DMS 273 (cell line): ENCODE measurements at regions not wholly inside any gene's neighbourhood (a gene's known extent, or its start where the extent isn't known, plus 50 kb on each side); places are given as distances from the start of the nearest gene placed in this dataset.

Source experiments
- DNase-seq: peaks from one replicate; lab custom pipeline; 2025; ENCODE audit not compliant: unreplicated experiment; lab: John Stamatoyannopoulos, UW

GRCh38 chr13:40273253-40274025 is 393.0 kb downstream of the FOXO1 start:
- DNase-seq = no peak

GRCh38 chr13:40274103-40274502 is 392.3 kb downstream of the FOXO1 start:
- no peak for DNase-seq

GRCh38 chr13:40275155-40275554 is 391.3 kb downstream of the FOXO1 start:
- DNase-seq = no peak

- no peak for DNase-seq
These were observed 390.8 kb downstream of the FOXO1 start for GRCh38 chr13:40275636-40276035.

GRCh38 chr13:40283666-40284065 is 382.8 kb downstream of the FOXO1 start:
- DNase-seq = no peak

DNA sequence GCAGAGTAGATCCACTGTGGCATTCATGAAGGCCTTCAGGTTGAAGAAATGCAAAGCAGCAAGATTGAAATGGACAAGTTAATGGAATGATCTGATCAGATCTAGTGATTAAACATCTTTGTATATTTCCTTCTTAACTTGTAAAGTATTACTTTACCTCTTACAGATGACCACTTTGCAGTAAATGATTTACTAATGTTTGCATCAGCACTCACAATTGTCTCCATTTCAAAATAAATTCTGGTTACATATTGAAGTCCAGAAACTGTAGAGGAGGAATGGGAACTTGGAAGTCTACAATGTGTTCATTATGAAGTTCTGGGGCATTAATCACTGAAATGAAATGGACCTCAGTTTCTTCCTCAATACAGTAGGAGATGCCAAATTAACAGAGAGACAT is 380.8 kb downstream of the FOXO1 start:
- DNase-seq = no peak

DNA sequence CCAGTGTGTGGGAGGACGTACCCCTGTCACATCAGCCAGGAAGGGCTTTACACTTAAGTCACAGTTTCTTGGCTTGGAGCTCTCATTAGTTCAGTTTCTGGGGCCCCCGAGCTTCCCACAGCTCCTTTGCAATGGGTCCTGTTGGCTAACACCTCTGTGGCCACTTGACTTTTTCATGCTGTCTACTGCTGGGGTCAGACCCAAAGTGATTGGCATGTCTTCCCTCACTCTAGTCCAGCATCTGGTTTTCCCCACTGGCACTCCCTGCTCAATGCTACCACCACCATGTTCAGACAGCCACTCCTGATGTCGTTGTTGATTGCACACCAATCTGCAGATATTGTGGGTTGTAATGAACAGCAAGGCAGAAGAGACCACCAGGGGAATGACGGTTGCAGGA is 379.0 kb downstream of the FOXO1 start:
- no peak for DNase-seq

- no peak for DNase-seq
These were observed 378.2 kb downstream of the FOXO1 start for GRCh38 chr13:40288259-40288658.

DNA sequence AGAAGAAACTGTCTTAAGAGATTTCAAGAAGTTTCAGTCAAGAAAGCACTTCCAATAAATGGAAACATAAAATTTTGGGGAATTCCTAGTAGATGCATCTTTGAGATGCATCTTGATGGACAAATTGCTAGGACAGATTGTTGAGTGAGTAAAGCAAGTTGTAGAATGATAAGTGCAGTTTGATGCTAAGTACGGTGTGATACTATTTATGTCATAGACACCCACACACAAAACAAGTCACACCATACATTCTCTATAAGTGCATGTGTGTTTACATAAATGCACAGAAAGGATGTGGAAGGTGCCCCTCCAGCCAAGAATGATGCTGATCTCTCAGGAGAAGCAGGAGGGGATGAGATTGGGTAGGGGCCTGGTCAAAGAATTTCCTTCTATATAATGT is 375.7 kb downstream of the FOXO1 start:
- DNase-seq = no peak

DNA sequence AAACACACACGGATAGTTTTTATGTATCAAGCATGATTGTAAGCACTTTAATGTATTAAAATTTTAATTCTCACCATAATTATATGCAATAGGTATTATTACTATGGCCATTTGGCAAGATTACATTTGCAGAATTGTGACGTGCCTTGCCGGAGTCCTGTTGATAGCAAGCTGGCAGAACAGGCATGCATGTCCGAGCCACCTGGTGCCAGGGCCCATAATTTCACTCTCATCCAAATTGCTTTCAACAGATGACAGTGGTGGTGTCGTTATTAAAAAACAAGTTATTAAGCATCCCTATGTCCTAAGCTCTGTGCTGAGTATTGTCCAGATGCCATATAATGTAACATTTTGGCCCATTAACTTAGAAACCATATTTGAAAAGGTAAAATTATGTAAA is 374.3 kb downstream of the FOXO1 start:
- DNase-seq = peak; percentile 48

DNA sequence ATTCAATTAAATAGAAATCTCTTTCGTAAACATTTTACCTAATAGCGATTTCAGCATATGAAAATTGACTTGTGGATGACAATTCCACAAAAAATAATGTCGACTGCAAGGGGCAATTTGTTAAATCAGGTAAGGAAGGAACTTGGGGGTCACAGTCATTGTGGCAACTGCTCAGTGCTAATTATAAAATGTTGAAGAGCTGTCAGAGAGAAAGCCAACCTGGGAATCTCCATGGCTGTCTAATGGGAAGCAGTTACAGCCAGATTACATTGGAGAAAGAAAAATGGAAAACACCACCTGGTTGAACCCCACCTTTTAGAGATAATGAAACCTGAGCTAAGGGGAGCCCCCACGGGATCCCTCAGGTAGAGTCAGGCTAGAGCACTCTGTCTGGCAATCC is 373.9 kb downstream of the FOXO1 start:
- no peak for DNase-seq

DNA sequence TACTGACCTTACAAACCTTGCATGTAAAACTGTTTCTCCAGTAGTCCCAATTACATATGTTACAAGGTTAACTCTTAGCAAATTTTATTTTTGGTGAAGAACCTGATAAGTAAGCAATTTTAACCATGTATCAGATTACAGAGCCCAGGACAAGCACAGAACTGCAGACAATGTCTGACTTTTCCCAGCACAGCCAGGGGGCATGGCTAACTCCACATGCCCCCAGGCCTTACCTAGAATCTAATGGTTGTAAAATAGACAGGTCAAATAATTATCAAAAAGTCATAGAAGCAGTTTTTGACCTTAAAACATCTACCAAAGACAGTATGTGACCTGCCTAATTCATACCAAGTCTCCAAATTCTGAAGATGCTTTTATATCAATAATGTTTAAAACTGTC is 364.1 kb downstream of the FOXO1 start:
- DNase-seq = no peak

DNA sequence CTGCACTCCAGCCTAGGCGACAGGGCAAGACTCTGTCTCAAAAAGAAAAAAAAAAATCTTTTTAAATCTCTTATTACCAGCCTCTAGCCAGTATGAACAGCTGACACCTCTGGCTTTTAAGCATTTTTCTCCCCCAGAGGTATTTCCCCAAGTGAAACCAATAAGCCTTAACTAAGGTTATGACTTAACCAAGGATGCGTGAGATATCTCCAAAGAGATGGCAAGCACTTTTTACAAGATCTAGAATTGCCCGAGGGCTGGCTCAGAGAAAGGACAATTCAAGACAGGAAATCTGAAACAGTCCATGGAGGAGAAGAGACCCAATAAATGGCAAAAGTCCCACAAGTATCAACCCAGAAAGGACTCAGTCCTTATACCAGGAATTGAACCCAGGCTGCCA is 362.1 kb downstream of the FOXO1 start:
- DNase-seq = no peak

DNA sequence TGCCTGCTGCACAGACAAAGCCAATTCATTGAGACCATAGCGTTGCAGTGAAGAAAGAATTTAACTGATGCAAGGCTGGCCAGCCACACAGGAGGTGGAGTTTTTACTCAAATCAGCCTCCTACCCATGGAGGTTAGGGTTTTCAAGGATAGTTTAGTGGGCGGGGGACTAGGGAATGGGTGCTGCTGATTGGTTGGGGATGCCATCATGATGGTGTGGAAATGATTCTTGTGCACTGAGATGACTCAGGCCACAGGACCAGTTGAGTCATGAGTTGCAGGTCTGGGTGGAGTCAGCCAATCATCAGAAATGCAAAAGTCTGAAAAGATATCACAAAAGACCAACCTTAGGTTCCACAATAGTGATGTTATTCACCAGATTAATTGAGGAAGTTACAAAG is 359.6 kb downstream of the FOXO1 start:
- DNase-seq = no peak

GRCh38 chr13:40309881-40310280 is 356.6 kb downstream of the FOXO1 start:
- no peak for DNase-seq

- DNase-seq = peak; percentile 3
These were observed 354.9 kb downstream of the FOXO1 start for GRCh38 chr13:40311356-40312101.

- DNase-seq = no peak
These were observed 352.9 kb downstream of the FOXO1 start for GRCh38 chr13:40313269-40314200.

DNA sequence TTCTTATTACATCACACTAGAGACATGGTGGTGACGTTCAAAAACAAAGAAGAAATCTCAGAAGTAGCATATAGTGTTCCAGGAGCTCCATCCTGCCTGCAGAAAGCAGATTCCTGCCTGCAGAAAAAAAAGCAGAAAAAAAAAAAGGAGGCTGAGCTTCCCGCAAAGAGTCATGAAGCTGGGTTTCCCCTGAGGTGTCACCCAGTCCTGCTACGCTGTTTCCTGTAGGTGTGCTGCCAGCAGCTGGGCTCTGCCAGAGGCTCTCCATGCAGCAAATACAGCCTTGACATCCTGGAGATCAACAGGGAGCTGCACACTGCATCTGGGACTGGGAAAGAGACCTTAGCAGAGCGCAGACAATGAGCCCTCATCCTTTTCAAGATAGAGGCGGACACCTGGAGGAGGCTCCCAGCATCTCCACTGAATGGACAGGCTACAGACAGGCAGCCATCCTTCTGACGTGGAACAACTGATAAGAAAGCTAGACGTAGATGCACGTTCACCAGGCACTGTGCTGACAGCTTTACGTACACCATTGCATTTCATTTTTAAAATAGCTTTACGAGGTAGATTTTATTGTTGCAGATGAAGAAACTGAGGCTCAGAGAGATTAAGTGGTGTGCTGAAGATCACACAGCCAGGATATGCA is 350.9 kb downstream of the FOXO1 start:
- no peak for DNase-seq

GRCh38 chr13:40316301-40316700 is 350.1 kb downstream of the FOXO1 start:
- no peak for DNase-seq

GRCh38 chr13:40317980-40318327 is 348.5 kb downstream of the FOXO1 start:
- DNase-seq = no peak

DNA sequence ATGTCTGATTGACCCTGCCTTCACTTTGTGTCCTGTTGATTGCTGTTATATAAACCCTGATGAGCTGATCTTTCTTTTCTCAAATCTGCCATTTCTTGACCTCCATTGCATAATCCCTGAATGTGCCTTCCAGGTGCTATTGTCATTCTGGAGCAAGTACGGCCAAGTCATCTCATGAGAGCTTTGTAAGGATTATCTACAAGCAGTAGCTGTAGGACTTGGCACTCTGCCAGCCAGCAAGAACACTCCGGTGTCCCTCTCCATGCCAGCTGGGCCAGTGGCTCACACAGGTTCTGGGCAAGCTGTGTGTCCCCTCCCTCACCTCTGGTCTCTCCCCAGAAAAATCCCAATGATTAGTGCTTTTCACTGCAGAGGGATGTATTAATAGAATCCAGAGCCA is 348.1 kb downstream of the FOXO1 start:
- DNase-seq = peak; percentile 55
